C4-2B (cell line): ENCODE measurements at regions not wholly inside any gene's neighbourhood (a gene's known extent, or its start where the extent isn't known, plus 50 kb on each side); places are given as distances from the start of the nearest gene placed in this dataset.

Experiments used
- ZFX ChIP-seq: fragments of 450-650 bp; IDR thresholded peaks from 2 replicates; pipeline ENCODE4 v1.6.1; 2017
- TF ChIP-seq, protein P1 (sequence below): fragments of 450-650 bp; conservative IDR thresholded peaks from 2 replicates; pipeline ENCODE4 v1.5.1; 2017; ENCODE audit warnings: mild to moderate bottlenecking

DNA sequence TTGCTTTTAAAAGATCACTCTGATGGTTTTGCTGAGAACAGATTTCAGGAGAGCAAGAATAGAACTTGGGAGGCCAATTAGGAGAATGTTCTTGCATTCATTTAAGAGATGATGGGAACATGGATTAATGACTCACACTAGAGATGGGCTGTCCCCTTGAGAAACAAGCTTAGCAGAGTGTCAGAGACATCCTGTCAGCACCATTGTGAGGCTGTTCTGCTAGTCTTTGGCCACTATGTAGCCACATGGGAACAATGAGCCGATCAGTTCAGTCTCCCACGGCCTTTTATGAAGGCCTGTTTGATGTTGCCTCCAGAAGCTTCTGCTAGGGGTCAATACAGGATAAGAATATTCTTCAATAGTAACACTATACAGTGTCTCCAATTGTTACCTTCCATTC lies 113.0 kb upstream of the EYA4 start:
- TF ChIP-seq, protein P1, sequence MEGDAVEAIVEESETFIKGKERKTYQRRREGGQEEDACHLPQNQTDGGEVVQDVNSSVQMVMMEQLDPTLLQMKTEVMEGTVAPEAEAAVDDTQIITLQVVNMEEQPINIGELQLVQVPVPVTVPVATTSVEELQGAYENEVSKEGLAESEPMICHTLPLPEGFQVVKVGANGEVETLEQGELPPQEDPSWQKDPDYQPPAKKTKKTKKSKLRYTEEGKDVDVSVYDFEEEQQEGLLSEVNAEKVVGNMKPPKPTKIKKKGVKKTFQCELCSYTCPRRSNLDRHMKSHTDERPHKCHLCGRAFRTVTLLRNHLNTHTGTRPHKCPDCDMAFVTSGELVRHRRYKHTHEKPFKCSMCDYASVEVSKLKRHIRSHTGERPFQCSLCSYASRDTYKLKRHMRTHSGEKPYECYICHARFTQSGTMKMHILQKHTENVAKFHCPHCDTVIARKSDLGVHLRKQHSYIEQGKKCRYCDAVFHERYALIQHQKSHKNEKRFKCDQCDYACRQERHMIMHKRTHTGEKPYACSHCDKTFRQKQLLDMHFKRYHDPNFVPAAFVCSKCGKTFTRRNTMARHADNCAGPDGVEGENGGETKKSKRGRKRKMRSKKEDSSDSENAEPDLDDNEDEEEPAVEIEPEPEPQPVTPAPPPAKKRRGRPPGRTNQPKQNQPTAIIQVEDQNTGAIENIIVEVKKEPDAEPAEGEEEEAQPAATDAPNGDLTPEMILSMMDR, result no peak
- no peak for TF ChIP-seq ZFX
